ENCODE measurements at regions not wholly inside any gene's neighbourhood (a gene's known extent, or its start where the extent isn't known, plus 50 kb on each side); places are given as distances from the start of the nearest gene placed in this dataset.

GRCh38 chr2:195121341-195121740 is 535.7 kb upstream of the SLC39A10 start:
- ChIA-PET POLR2A (no interaction called here), CTCF (no interaction called here)
- no peak overlapping the region for H3K4me3 ChIP-seq (ENCODE audit: low read depth, low read length)

GRCh38 chr2:195119231-195119630 is 537.8 kb upstream of the SLC39A10 start:
- H3K4me3 ChIP-seq (ENCODE audit: low read depth, low read length), result no peak overlapping the region
- DNase-seq (ENCODE audit: low read depth, low spot score), result no peak
- POLR2A ChIA-PET, result no interaction called here
- no peak for TF ChIP-seq CTCF (IDR thresholded peaks at IDR 0.05; ENCODE audit: insufficient read depth, low read length, missing control alignments)
- CTCF ChIA-PET, result no interaction called here

More at GRCh38 chr2:195121341-195121740, 535.7 kb upstream of the SLC39A10 start:
- TF ChIP-seq CTCF (IDR thresholded peaks at IDR 0.05; ENCODE audit: insufficient read depth, low read length, missing control alignments), result no peak
- DNase-seq (ENCODE audit: low read depth, low spot score), result no peak

GRCh38 chr2:195118276-195118675 is 538.8 kb upstream of the SLC39A10 start:
- ChIA-PET CTCF (no interaction called here), POLR2A (no interaction called here)
- H3K4me3 ChIP-seq (ENCODE audit: low read depth, low read length), result no peak overlapping the region
- TF ChIP-seq CTCF (IDR thresholded peaks at IDR 0.05; ENCODE audit: insufficient read depth, low read length, missing control alignments), result no peak
- DNase-seq (ENCODE audit: low read depth, low spot score), result no peak

- H3K4me3 ChIP-seq (ENCODE audit: low read depth, low read length), result no peak overlapping the region
- DNase-seq (ENCODE audit: low read depth, low spot score), result no peak
- no peak for TF ChIP-seq CTCF (IDR thresholded peaks at IDR 0.05; ENCODE audit: insufficient read depth, low read length, missing control alignments)
- CTCF ChIA-PET, result no interaction called here
- POLR2A ChIA-PET, result no interaction called here
Observed at GRCh38 chr2:195117011-195117410, 540.0 kb upstream of the SLC39A10 start.

GRCh38 chr2:195115738-195116137 is 541.3 kb upstream of the SLC39A10 start:
- no peak overlapping the region for H3K4me3 ChIP-seq (ENCODE audit: low read depth, low read length)
- POLR2A ChIA-PET, result no interaction called here
- CTCF ChIA-PET, result no interaction called here
- TF ChIP-seq CTCF (IDR thresholded peaks at IDR 0.05; ENCODE audit: insufficient read depth, low read length, missing control alignments), result no peak
- no peak for DNase-seq (ENCODE audit: low read depth, low spot score)

- POLR2A ChIA-PET, result no interaction called here
- no peak for DNase-seq (ENCODE audit: low read depth, low spot score)
- CTCF ChIA-PET, result no interaction called here
- TF ChIP-seq CTCF (IDR thresholded peaks at IDR 0.05; ENCODE audit: insufficient read depth, low read length, missing control alignments), result no peak
- no peak overlapping the region for H3K4me3 ChIP-seq (ENCODE audit: low read depth, low read length)
Observed at GRCh38 chr2:195108182-195108581, 548.8 kb upstream of the SLC39A10 start.

All from AG04449 (cell line).